ENCODE measurements at regions not wholly inside any gene's neighbourhood (a gene's known extent, or its start where the extent isn't known, plus 50 kb on each side); places are given as distances from the start of the nearest gene placed in this dataset.

DNA sequence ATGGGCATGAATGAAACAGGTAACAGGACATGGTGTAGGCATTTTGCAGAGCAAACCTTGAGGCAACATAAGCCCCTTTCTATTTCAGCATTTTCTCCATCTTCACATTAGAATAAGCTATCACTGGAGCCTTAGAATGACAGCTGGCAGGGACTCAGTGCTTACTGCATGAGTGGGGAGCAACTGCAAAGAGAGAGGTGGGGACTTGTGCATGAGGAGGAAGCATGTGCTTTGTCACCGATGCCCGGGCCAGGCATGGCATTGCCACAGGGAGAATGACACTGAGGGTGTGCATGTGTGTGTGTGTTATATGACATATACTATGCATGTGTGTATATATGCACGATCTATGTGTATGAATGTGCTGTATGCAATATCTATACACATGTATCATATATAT is 258.2 kb upstream of the RAB6C start:
- no peak for DNase-seq (ENCODE audit: low read depth in 2 of 2)

DNA sequence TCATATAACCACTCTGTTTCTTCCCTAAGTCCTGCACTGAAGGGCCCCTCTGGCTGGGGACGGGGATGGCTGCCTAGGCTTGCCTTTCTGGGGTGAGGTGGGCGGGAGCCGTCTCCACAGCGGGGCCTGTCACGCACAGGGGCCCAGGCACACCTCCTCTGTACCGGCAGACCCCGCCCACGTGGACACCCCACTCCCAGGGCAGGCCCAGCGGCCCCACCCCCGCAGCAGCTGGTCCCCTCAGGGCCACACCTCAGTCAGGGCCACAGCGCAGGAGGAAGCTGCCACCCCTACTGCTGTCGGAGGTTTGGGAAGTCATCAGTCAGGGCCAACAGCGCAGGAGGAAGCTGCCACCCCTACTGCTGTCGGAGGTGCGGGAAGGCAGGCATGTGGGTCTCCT is 257.6 kb upstream of the RAB6C start:
- DNase-seq (ENCODE audit: low read depth in 2 of 2): no peak

DNA sequence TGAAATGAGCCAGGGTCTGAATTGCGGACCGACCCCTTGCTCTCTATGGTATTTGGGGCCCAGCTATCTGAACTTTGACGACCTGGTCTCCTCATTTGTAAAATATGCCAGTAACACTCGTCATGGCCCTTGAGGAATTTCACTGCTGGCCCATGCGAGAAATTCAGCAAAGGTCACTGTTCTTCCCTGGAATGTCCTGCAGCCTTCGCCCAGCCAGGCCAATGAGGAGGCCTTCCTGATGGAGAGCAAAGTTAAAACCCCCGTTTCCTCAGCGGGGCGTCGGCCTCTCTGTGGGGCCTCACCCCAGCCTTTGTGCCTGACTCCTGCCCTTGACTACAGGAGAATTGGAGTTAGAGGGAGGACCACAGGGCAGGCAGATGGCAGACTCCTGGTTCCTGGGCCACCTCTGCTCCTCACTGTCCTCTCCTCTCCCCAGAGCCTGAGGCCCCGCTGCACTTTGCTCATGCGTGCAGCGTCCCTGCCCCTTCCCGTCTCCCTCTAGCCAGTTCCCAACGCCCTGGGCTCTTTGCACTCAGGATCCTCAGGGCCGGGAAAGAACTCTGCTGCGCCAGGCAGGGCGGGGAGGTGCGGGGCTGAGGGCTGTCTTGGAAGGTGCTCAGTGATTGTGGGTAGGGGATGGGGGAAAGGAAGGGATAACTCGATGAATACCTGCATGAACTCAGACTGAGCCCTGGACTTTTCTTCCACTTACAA is 257.0 kb upstream of the RAB6C start:
- DNase-seq (ENCODE audit: low read depth in 2 of 2): no peak

DNA sequence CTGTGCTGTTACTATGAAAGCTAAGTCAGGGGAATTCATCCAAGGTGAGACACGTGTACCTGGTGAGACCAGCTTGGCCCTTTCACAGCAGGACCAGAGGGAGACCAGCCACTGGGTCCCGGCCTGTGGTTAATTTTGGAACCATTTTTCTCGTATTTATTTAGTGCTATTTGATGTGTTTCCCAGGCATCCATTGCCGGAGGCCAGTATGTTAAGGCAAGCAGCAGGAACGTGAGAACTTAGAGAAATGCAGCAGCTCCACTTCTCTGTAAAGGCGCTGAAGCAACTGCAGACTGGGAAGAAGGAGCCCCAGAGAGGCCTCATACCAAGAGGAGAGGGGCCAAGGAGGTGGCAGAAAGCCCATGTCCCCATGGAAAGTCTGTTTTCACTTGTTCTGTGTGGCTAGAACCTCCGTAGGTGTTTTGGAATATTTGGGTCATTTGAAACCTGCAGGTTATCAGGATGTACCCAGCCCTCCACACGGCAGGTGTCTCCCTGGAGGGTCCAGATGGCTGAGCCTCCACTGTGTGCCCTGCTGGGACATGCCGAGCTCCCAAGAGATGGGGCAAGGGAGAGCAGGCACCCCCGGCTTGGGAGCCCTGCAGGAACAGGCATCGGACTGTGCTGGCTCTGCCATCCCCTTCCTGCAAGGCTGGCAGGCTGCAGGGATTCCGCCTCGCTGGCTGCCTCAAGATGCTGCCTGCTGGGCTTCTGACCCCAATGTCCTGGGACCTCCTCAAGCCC is 256.0 kb upstream of the RAB6C start:
- no peak for DNase-seq (ENCODE audit: low read depth in 2 of 2)

DNA sequence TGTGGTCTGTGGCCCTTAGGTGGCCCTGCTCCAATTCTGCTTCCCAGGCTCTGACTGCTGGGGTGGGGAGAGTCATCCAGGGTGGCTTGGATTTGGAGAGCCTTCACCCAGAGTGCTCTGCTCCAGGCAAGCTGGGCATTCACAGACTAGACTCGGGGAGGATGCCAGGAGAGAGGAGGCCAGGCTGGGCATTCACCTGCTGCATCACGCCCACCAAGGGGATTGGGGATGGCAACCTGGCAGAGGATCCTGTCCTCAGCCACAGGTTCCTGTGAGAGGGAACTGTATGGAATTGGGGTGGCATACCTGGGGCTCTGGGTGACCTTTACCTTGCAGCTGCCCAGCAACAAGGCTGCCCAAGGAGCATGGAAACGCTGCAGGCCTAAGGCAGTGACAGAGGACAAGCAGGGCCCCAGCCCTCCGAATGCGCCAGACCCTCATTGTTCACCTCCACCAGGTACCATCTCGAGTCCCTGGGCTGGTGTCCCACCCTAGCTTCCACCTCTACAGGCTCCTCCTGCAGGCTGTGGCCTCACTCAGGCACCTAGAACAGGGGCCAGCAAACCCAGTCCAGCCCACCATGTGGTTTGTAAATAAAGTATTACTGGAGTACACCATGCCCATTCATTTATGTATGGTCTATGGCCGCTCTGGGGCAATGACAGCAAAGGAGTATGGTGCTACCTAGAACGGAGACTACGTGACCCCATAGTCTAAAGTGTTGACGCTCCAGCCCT is 255.3 kb upstream of the RAB6C start:
- DNase-seq (ENCODE audit: low read depth in 2 of 2): no peak

DNA sequence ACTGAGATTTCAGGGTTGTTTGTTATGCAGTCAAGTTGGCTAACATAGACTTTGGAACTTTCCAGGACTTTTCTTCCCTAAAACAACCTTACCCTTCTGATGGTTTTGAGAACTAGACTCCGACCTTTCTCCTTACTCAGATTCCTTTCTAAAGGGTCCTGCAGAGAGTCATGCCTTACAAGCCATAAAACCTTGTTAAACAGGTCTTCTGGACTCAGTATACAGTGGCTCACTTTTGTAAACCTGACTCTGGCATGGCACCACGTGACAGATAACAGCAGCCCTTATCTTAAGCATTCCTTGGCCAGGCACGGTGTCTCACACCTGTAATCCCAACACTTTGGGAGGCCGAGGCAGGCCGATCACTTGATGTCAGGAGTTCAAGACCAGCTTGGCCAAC is 253.2 kb upstream of the RAB6C start:
- no peak for DNase-seq (ENCODE audit: low read depth in 2 of 2)

DNA sequence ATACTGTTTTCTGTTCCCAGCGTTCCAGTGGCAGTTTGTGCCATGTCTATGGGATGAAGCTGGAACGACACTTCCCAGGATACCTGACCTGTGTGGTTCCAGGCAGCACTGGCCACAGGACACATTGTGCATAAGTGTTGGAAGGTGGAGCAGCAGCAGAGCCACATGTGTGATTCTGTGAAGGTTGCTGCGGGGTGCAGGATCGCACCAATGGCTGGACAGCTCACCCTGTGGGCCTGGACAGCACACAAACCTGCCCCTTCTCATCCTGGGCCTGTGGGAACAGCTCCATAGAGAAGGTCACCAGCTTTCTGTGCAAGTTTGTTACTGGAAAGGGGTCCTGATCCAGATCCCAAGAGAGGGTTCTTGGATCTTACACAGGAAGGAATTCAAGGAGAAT is 252.2 kb upstream of the RAB6C start:
- DNase-seq (ENCODE audit: low read depth in 2 of 2): no peak

DNA sequence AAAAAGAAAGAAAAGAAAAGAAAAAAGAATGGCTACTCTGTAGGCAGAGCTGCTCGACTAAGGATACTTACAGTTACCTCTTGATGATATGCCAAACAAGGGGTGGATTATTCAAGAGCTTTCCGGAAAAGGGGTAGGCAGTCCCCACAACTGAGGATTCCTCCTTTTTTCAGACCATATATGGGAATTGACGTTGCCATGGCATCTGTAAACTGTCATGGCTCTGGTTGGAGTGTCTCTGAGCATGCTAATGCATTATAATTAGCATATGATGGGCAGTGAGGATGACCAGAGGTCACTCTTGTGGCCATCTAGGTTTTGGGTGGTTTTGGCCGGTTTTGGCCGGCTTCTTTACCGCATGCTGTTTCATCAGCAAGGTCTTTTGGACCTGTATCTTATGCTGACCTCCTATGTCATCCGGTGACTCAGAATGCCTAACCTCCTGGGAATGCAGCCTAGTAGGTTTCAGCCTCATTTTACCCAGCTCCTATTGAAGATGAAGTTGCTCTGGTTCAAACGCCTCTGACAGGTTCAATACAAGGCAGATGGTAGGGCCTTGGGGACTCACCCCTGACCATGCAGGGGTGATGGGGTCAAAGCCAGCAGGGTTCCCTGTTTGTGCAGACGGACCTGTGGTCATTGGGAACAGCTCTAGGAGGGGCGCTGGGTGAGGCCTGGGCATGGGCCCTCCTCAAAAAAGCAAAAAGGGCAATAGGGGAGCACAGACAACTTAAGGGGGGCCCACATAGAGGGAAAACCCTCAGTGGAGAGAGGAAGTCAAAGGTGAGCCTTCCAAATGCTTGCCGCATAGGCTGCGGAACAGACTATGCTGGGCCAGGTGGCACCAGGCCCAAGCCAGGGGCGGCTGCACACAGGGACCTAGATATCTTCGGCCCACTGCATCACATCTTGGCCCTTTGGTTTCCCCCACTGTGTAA is 251.2 kb upstream of the RAB6C start:
- DNase-seq (ENCODE audit: low read depth in 2 of 2): no peak

DNA sequence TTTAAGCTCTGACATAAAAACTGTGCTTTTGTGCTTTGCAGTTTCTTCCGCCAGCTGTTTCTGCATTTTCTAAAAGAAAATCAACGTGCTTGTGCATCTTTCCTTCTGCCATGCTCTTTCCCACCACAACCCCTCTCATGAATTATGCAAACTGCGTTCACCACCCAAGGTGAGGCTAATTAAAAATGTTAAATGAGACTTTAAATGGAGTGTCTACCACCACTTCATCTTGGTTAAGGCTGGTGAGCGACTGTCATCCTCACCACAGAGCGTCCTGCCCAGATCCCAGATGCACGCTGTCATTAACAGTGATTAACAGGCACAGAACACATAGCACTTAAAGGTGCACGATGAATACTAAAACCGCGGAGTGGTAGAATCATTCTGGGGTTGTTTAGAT is 250.5 kb upstream of the RAB6C start:
- DNase-seq (ENCODE audit: low read depth in 2 of 2): no peak

DNA sequence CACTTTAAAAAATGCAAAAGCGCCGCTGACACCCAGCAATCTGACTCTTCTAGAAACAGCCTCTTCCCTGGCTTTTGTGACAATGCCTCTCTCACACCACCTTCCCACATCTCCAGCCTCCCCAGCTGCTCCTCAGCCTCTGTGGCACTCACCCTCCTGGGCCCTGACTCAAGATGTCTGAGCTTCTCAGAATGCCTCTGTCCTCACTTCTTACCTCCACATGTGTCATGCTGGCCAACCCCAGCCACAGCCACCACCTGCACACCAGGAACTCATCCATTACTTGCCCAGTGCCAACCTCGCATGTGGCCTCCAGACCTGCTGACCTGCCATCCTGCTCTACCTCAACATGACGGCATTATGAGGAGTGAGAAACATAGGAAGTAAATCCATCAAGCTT is 249.8 kb upstream of the RAB6C start:
- DNase-seq (ENCODE audit: low read depth in 2 of 2): no peak

DNA sequence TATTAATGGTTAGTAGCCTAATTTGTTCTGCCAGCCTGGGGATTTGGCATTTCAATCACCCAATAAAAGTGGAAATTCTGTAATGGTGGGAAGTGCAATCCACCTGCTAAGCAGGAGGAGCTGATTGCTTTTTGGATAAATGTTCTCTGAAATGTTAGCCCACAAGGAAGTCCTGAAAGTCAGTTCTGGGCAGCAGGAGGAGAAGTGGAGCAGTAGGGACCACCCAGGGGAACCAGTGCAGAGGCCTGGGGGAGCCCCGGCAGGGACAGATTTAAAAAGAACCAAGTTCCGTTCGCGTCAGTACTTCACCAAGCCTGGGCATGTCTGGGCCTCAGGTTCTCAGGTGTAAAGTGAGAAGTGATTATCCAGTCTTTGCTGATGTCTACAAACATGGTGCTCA is 248.5 kb upstream of the RAB6C start:
- no peak for DNase-seq (ENCODE audit: low read depth in 2 of 2)

DNA sequence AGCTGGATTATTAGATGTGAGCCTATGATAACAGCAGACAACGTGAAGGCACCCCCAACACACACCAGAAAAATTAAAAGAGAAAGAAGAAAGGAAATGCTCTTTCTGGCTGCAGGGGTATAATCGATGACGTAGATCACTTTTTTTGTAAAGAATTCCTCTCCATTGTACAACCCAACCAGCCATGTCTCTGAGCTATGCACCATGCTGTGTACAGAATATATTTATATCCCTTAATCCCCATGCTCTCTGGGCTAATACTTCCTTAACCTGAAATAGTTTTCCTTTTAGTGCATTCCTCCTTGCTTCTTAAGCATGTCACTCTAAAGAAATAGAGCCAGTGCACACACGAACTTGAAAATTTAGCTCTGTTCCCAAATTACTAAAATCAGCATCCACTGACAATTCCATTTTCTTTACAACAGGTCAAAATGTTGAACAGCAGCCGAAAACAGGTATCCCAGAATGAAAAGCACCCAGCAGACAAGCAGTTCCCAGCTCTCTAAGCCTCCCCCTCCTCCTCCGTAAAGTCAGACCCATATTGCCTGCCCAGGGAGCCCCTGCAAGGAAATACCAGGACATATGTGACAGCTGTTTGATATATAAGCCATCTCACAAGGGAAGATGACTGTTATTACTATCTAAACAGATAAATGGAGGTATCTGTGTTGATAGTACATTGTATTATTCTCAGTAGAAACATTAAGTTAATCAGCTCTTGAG is 247.4 kb upstream of the RAB6C start:
- no peak for DNase-seq (ENCODE audit: low read depth in 2 of 2)

DNA sequence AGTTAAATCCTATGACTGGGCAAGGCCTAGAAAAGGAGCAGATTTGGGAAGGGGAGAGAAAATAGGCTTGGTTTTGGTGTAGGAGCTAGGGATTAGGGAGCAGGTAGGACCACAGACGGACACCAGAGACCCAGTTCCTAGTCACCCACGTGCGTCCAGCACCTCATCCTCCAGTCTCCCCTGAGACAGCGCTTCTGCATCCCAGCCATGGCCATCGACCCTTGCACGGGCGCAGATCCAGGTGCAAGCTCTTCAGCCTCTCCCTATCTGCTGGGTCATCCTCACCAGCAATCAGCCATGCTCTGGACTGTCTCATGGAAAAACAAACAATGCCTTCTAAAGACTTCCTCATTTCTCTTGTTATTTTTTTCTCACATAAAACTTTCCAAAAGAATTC is 246.8 kb upstream of the RAB6C start:
- DNase-seq (ENCODE audit: low read depth in 2 of 2): no peak

DNA sequence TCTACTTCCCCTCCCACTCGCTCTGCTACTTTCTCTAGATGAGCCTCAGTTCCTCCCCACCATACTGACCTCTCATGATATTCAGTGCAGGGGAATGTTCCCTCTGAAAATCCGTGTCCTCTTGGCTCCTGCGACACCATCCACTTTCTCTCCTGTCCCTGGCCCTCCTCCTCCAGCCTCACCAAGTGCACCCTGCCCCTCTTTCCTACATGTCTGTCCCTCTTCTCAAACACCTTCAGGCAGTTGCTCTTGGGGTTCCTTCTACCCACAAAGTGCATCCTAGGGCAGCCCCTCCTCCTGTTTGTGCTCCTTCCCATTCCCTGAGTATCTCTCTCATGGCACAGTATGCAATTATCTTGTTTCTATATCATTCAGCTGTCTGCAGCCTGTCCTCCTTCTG is 246.4 kb upstream of the RAB6C start:
- DNase-seq (ENCODE audit: low read depth in 2 of 2): no peak

DNA sequence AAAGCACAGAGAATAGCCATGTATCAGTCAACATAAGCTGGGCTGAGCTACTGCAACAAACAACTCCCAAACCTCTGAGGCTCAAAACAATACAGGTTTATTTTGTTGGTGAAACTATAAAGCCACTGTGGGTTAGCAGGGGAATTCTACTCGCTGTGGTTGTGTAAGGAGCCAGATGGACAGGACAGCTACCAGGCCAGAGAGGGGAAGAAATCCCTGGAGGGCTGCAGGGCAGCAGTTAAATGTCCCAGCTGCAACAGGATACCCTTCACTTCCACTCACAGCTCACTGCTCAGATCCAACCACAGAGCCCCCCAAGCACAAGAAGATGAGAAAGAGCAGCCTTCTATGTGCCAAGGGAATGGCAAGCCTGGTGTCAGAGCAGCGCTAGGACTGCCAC is 245.9 kb upstream of the RAB6C start:
- no peak for DNase-seq (ENCODE audit: low read depth in 2 of 2)

DNA sequence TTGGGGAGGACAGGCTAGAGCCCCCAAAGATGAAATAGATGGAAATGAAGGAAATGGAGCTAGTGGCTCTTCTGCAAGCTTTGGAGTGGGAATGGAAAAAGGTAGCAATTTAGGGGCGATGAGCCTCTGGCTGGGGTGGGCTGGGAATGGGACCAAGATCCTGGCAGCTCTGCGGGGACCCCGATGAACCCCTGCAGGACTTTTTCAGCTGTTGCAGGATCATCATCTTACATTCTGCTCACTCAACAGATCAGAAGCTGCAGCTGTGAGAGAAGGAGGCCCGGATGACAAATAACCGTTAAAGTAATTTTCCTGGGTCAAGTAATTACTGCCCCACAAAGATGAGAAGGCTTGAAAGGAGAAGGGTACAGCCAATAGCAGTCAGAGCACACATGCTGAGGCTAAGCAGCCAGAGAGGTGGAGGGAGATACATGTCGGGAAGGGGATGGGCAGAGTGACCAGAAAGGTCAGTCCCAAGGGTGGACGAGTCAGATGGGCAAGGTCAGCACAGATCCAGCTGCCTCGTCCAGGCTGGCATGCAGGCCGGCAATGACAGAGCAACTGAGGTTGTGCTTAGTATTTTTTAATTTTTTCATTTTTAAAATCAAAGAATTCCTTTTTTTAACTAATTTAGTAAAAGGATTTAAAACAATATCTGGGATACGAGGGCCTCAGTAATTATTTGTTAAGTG is 245.0 kb upstream of the RAB6C start:
- no peak for DNase-seq (ENCODE audit: low read depth in 2 of 2)

DNA sequence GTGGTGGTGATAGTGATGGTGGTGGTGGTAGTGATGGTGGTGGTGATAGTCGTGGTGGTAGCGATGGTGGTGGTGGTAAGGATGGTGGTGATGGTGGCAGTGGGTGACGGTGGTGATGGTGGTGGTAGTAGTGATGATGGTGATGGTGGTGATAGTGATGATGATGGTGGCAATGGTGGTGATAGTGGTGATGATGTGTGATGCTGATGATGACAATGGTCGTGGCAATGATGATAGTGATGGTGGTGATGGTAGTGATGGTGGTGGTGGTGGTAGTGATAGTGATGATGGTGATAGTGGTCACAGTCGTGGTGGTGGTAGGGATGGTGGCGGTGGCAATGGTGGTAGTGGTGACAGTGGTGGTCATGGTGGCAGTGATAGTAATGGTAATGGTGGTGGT is 243.9 kb upstream of the RAB6C start:
- DNase-seq (ENCODE audit: low read depth in 2 of 2): no peak

DNA sequence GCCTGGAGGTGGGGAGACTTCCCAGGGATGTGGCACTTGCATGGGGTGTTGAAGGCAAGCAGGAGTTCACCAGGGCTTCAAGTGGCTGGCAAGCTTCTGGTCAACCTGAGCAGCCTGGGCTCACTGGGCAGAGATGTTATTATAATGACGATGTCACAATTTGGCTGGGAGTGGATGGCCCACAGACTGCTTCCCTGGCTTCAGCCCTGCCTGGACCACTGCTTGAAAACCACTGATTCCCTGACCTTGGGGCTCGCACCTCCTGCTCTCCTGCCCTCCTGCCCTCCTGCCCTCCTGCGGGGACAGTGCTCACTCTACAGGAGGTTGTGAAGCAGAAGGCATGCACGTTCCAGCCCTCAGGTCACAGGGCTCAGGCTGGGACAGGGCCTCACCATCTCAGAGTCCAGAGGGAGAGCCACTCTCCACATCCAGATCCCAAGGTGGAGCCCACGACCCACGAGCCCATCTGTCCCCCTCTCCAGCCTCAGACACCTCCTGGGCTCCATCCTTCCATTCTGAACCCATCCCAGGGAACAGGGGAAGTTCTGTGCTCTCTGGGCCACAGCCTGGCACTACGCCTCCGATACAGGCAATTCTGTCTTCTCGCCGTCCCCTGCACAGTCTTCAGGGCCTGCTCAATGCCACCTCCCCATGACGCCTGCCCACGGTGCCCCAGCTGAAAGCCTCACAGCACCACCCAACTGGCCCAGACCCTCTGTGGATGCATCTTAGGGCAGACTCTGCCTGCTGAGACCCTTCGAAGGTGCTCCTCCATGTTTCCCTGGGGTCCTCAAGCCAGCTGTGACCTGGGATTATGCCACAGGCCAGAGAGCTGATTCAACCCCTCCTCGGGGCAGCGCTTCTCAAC is 241.6 kb upstream of the RAB6C start:
- DNase-seq (ENCODE audit: low read depth in 2 of 2): no peak

DNA sequence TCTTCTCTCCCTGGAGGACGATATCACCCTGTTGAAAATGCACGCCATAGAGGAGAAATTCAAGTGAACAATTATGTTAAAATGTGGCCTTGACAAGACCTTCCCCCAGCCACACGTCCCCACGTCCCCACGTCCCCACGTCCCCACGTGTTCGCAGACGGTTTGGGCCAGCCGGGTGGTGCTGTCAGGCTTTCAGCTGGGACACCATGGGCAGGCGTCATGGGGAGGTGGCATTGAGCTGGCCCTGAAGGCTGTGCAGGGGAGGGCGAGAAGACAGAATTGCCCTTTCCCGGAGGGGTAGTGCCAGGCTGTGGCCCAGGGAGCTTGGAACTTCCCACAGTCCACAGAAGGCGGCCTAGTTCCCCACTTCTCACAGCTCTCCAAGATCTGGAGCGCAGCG is 240.7 kb upstream of the RAB6C start:
- no peak for DNase-seq (ENCODE audit: low read depth in 2 of 2)

DNA sequence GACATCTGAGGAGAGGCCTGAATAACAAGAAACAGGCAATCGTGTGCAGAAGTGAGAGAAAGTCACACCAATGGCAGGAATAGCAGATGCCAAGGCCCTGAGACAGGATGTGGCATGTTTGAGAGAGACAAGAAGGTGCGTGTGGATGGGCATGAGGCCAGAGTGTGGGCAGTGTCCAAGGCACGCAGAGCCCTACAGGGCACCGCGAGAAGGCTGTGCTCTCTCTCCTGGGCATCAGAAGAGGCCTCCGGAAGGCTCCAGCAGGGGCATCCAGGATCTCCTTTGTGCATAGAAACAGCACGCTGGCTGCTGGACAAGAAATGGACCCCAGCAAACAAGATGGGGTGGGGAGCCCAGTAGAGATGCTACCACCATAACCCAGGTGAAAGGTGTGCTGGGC is 239.0 kb upstream of the RAB6C start:
- DNase-seq (ENCODE audit: low read depth in 2 of 2): no peak
